ENCODE measurements at regions not wholly inside any gene's neighbourhood (a gene's known extent, or its start where the extent isn't known, plus 50 kb on each side); places are given as distances from the start of the nearest gene placed in this dataset.
"Not testable (repeated sequence)": the region's sequence is repeated elsewhere in the genome, so short reads cannot be mapped to it uniquely, and the experiment has no call there.

DNA sequence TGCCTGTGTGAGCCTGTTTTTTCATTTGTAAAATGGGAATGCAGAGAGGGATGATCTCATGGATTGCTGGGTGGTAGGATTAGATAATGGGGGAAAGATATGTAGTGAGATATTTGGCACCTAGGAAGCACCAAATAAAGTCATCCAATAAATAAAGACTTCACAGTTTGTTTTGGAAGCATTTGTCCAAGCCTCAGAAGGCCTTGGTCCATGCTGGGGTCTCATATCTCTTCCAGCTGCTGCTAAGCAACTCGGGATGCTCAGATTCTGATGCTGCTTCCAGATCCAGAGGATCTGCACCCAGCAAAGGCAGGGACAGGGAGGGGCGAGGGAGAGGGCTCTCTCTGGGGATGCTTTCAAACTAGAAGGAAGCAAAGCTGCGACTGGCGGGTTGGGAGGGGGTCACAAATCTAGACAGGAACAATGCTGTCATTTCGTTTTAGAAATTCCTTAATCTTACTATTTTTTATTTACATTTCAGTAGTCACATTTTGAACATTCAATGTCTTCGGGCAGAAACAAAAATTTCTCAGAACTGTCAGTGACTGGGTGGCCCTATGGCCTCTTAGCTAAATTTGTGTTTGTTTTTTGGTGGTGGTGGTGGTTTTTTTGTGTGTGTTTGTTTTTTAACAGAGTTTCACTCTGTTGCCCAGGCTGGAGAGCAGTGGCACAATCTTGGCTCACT, 114.9 kb upstream of the CDH5 start:
- no peak for DNase-seq (ENCODE audit: insufficient read length, low spot score)
- TF ChIP-seq POLR2A (IDR thresholded peaks at IDR 0.05; ENCODE audit: low read depth, low read length) (no peak), POLR2AphosphoS5 (IDR thresholded peaks at IDR 0.05; ENCODE audit: low read depth, low read length) (no peak), PAX5 (IDR thresholded peaks at IDR 0.05; ENCODE audit: insufficient read depth, low read length, severe bottlenecking) (no peak), SPI1 (IDR thresholded peaks at IDR 0.05; ENCODE audit: low read depth, low read length) (no peak), POU2F2 (IDR thresholded peaks at IDR 0.05; ENCODE audit: low read depth, low read length) (no peak), TAF1 (IDR thresholded peaks at IDR 0.05; ENCODE audit: low read depth, low read length) (no peak)
- FAIRE-seq: no peak

DNA sequence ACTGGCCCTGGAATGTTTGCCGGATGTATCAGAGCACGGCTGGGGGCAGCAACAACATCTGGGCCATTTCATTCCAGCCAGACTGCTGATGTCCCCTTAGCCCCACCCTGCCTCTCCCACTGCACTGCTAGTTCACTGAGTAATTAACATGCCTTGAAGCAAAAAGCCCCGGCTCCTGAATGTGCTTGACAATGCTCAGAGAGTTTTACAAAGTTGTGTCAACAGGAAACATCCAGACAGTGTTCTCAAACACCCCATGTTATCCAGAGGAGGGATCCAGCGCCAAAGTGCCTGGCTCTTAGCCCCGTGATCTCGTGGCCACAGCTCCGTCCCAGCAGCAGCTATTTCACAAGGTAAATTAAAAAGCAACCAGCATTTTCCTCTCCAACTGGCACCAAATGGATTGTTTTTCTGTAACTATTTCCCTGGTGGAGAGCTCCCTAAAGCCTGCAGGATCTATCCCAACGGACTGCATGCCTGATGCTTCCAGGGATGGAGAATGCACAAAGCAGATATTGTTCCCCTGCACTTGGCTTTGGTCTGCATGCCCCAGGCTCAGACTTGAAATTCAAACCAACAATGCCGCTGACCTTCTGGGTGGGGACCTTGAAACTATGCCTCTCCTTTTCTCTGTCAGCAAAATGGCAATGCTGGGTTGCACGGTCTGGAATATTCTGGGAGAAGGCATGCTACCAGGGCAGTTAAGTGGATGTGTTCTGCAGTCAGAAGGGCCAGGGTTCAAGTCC, 115.6 kb upstream of the CDH5 start:
- no peak for TF ChIP-seq PAX5 (IDR thresholded peaks at IDR 0.05; ENCODE audit: insufficient read depth, low read length, severe bottlenecking)
- no peak for FAIRE-seq
- DNase-seq (ENCODE audit: insufficient read length, low spot score): no peak

DNA sequence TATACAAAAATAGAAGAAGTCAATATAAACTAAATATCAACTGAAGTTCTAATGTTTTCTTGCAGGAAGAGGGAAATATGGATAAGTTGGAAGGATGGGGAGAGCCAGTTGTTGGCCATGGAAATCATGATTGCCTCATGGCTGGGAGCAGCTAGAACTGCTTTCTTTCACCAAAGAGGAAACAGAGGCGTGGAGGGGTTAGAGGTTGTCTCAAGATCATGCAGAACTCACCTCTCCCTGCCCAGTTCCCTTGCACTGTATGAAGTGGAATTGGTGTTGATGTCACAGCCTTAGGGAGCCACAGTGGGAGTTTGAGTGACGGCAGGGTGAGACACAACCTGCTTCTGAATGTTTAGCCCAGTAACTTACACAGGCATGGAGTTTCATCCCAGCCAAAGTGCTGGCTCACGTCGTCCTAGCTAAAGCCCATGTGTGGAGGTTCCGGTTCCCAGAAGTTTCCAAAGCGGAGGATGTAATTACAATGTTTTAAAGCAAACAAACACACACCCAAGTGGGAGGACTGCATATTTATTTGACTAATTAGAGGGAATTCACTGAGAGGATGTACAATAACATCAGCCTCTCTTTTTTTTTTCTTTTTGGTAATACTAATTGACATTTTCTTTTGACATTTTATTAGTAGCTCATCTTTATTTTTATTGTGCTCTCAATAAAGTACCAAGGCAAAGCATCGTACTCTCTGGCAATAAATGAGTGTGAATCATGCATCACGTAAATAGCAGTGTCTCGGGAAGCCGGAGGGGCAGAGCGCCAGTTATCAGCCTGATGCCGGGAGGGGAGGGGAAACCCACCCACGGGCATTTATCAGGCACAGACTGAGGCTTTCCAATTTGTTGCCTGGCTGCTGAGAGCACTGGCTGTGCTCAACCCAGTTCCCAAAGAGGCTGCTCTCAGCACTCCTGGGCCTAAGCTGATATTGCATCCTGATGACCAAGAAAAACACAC, 118.7 kb upstream of the CDH5 start:
- TF ChIP-seq POU2F2 (IDR thresholded peaks at IDR 0.05; ENCODE audit: low read depth, low read length): no peak
- TF ChIP-seq POLR2A (IDR thresholded peaks at IDR 0.05; ENCODE audit: low read depth, low read length): no peak
- no peak for TF ChIP-seq PAX5 (IDR thresholded peaks at IDR 0.05; ENCODE audit: insufficient read depth, low read length, severe bottlenecking)
- TF ChIP-seq SPI1 (IDR thresholded peaks at IDR 0.05; ENCODE audit: low read depth, low read length): no peak
- no peak for TF ChIP-seq POLR2AphosphoS5 (IDR thresholded peaks at IDR 0.05; ENCODE audit: low read depth, low read length)
- no peak for TF ChIP-seq TAF1 (IDR thresholded peaks at IDR 0.05; ENCODE audit: low read depth, low read length)
- DNase-seq (ENCODE audit: insufficient read length, low spot score) (no peak), FAIRE-seq (no peak)

DNA sequence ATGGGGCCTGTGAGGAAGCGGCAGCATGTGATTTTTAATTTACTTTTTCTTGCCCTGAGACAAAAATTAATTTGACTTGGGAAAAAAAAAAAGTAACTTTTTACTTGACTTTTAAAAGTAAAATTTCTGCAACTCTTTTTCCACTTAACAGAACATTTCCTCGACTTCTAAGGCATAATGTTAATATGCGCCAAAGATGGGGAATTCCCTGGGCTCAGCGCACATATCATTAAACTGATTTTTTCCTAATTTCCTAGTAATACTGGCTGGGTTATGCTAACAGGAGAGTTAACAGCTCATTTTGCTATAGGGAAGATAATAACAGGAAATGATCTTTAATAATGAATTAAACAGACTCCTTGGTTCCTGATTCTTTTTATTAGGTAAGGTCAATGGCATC, 120.6 kb upstream of the CDH5 start:
- no peak for DNase-seq (ENCODE audit: insufficient read length, low spot score)
- FAIRE-seq: no peak
- TF ChIP-seq POLR2AphosphoS5 (IDR thresholded peaks at IDR 0.05; ENCODE audit: low read depth, low read length) (no peak), POLR2A (IDR thresholded peaks at IDR 0.05; ENCODE audit: low read depth, low read length) (no peak), SPI1 (IDR thresholded peaks at IDR 0.05; ENCODE audit: low read depth, low read length) (no peak), POU2F2 (IDR thresholded peaks at IDR 0.05; ENCODE audit: low read depth, low read length) (no peak), TAF1 (IDR thresholded peaks at IDR 0.05; ENCODE audit: low read depth, low read length) (no peak), PAX5 (IDR thresholded peaks at IDR 0.05; ENCODE audit: insufficient read depth, low read length, severe bottlenecking) (no peak)

DNA sequence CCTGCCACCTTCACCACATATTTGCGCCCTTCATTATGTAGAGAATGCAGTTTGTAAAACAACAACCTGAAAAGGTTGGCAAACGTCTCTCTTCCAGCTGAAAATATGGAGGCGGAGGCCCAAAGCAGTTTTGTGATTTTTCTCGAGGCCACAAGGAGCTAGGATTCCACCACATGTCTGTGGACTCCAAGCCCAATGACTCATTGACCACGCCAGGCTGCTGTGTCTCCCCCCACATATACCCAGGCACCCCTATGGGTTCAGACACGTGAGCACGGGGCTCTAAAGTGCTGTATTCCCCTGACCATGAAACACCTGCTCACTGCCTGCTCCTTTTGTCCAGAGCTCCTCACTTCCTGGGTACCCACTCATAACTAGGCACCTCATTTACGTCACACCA, 121.4 kb upstream of the CDH5 start:
- FAIRE-seq: no peak
- no peak for DNase-seq (ENCODE audit: insufficient read length, low spot score)
- no peak for TF ChIP-seq POLR2AphosphoS5 (IDR thresholded peaks at IDR 0.05; ENCODE audit: low read depth, low read length)
- TF ChIP-seq PAX5 (IDR thresholded peaks at IDR 0.05; ENCODE audit: insufficient read depth, low read length, severe bottlenecking): no peak
- no peak for TF ChIP-seq TAF1 (IDR thresholded peaks at IDR 0.05; ENCODE audit: low read depth, low read length)
- TF ChIP-seq SPI1 (IDR thresholded peaks at IDR 0.05; ENCODE audit: low read depth, low read length): no peak
- TF ChIP-seq POU2F2 (IDR thresholded peaks at IDR 0.05; ENCODE audit: low read depth, low read length): no peak
- no peak for TF ChIP-seq POLR2A (IDR thresholded peaks at IDR 0.05; ENCODE audit: low read depth, low read length)

DNA sequence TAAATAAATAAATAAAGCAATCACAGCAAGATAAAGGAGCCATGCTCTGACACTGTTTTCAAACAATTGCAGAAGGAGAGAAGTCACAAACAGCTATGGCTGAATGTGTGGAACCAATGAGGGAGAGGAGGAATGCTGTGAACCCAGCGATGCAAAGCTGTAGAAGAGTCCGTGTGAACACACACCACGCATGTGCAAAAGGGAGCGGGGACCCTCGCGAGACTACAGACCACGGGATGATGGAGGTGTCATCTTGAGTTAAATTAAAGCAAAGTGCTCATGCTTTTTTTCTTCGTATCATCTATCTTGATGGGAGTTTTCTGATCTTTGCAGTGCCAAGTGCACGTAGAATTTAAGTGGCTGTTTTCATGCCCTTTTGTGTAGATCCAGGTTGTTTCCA, 123.8 kb upstream of the CDH5 start:
- FAIRE-seq (no peak), DNase-seq (ENCODE audit: insufficient read length, low spot score) (no peak)
- TF ChIP-seq SPI1 (IDR thresholded peaks at IDR 0.05; ENCODE audit: low read depth, low read length) (no peak), POLR2A (IDR thresholded peaks at IDR 0.05; ENCODE audit: low read depth, low read length) (no peak), POLR2AphosphoS5 (IDR thresholded peaks at IDR 0.05; ENCODE audit: low read depth, low read length) (no peak), PAX5 (IDR thresholded peaks at IDR 0.05; ENCODE audit: insufficient read depth, low read length, severe bottlenecking) (no peak), TAF1 (IDR thresholded peaks at IDR 0.05; ENCODE audit: low read depth, low read length) (no peak), POU2F2 (IDR thresholded peaks at IDR 0.05; ENCODE audit: low read depth, low read length) (no peak)

DNA sequence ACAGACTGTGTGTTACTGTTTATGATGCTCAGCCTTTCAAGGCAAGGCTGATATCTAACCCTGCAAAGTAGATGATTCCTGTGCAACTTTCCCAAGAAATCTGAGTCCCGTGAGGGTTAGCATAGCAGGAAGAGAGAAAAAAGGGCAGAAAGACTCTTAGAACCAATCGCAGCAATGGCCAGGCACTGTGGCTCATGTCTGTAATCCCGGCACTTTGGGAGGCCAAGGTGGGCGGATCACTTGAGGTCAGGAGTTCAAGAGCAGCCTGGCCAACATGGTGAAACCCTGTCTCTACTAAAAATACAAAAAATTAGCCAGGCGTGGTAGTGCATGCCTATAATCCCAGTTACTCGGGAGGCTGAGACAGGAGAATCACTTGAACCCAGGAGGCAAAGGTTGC, 124.3 kb upstream of the CDH5 start:
- not testable (repeated sequence) for DNase-seq (ENCODE audit: insufficient read length, low spot score); FAIRE-seq

DNA sequence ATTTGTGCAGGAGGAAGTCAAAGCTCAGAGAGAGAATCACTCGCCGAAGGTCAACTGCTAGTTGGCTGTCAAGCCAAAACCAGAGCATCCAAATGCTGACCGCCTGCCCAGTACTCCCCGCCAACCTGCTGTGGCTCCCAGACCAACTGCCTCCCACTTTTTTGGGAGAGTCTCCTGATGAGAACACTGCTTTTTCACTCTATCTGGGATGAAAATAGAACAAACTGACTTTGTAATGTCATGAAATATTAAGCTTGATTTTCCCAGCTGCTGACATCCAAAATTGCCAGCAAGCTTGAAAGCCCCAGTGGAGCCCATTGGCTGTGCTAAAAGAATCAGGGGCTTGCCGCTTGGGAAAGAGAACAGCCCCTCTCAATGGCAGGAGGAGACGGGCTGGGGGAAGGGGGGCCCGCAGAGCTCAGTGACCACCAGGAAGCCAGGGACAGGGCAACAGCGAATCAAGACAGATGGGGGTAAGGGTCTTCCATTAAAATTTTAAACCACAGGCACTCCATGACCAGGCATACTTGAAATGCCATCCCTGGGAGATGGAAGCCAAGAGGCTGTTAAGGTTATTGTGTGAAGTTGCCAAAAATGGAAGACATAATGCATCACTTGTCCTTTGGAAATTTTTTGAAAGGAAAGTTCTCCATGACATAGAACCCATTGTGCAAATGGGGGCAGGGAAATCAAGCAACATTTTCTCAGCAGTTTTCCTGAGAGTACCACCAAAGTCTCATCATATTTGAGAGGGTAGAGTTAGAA, 125.7 kb upstream of the CDH5 start:
- no peak for TF ChIP-seq POU2F2 (IDR thresholded peaks at IDR 0.05; ENCODE audit: low read depth, low read length)
- TF ChIP-seq PAX5 (IDR thresholded peaks at IDR 0.05; ENCODE audit: insufficient read depth, low read length, severe bottlenecking): no peak
- no peak for TF ChIP-seq SPI1 (IDR thresholded peaks at IDR 0.05; ENCODE audit: low read depth, low read length)
- no peak for TF ChIP-seq POLR2A (IDR thresholded peaks at IDR 0.05; ENCODE audit: low read depth, low read length)
- TF ChIP-seq TAF1 (IDR thresholded peaks at IDR 0.05; ENCODE audit: low read depth, low read length): no peak
- TF ChIP-seq POLR2AphosphoS5 (IDR thresholded peaks at IDR 0.05; ENCODE audit: low read depth, low read length): no peak
- no peak for DNase-seq (ENCODE audit: insufficient read length, low spot score)
- no peak for FAIRE-seq

DNA sequence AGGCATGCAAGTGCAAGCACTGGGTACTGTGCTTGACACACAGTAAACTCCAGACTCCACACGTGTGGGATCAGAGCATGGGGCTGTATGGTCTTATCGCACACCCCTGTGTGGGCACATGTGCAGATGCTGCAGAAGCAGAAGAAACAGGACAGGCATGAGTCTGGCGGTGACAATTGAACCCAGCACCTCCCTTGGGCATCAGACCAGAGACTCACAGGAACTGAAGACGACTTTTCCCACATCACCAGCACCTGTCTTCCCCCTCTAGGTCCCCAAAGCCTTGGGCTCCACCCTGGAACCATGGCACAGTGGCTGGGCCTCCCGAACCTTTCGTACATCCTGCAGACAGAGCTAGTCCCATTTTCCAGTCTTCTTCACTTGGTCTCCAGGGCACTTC, 126.4 kb upstream of the CDH5 start:
- no peak for TF ChIP-seq POU2F2 (IDR thresholded peaks at IDR 0.05; ENCODE audit: low read depth, low read length)
- no peak for TF ChIP-seq TAF1 (IDR thresholded peaks at IDR 0.05; ENCODE audit: low read depth, low read length)
- no peak for TF ChIP-seq SPI1 (IDR thresholded peaks at IDR 0.05; ENCODE audit: low read depth, low read length)
- TF ChIP-seq POLR2A (IDR thresholded peaks at IDR 0.05; ENCODE audit: low read depth, low read length): no peak
- no peak for TF ChIP-seq POLR2AphosphoS5 (IDR thresholded peaks at IDR 0.05; ENCODE audit: low read depth, low read length)
- TF ChIP-seq PAX5 (IDR thresholded peaks at IDR 0.05; ENCODE audit: insufficient read depth, low read length, severe bottlenecking): no peak
- DNase-seq (ENCODE audit: insufficient read length, low spot score) (no peak), FAIRE-seq (no peak)
